HCT116 (cell line): ENCODE measurements at regions not wholly inside any gene's neighbourhood (a gene's known extent, or its start where the extent isn't known, plus 50 kb on each side); places are given as distances from the start of the nearest gene placed in this dataset.

Experiments used
- ATAC-seq: fragments of 200-7000 bp; cut with Tn5 transposase; 2 replicates; pipeline ENCODE4 v1.9.1; 2020; ENCODE audit warnings: mild to moderate bottlenecking, moderate library complexity
- BruUV-seq: library from RNA; stranded (reverse); fragments of 400-500 nt; replicated peaks from 2 replicates; lab custom pipeline; 2021; lab: Mats Ljungman, UMichigan
- CTCF ChIA-PET: fragments of 300-600 bp; sonication (Branson Sonifier 250); formaldehyde crosslinking; loops from one replicate; lab custom pipeline; 2021; ENCODE audit warnings: antibody characterized with exemption; lab: Charles Lee
- POLR2A ChIA-PET: fragments of 300-600, 350-600 bp; sonication (Branson Sonifier 250); formaldehyde crosslinking; loops from one replicate; lab custom pipeline; 2021; ENCODE audit warnings: antibody characterized with exemption; lab: Charles Lee
- RAD21 ChIA-PET, 2 experiments: fragments of 300-600 bp; sonication (Branson Sonifier 250); formaldehyde crosslinking; loops; one replicate each; lab custom pipeline; 2023; ENCODE audit warnings: low total read pairs in 2 of 2; ENCODE audit not compliant: uncharacterized antibody in 2 of 2, unreplicated experiment in 2 of 2, low non-redundant PET in 1 of 2; lab: Charles Lee
- DNase-seq: peaks from one replicate; pipeline ENCODE4 v3.0.0-alpha.2; 2010; ENCODE audit warnings: low read depth, low spot score
- H2AFZ ChIP-seq: fragments of 200-600 bp; shearing (Covaris generic), sonication (generic); 2 replicates; pipeline ENCODE4 v1.6.1; 2017; ENCODE audit warnings: low read depth, mixed run types, mixed read lengths, antibody characterized with exemption, low read length; ENCODE audit not compliant: poor library complexity, severe bottlenecking
- H3K27ac ChIP-seq: 2 replicates; pipeline ENCODE4 v1.5.1; 2012; ENCODE audit warnings: low read depth, low read length
- H3K27me3 ChIP-seq: fragments of 200-600 bp; sonication (generic); 2 replicates; pipeline ENCODE4 v1.6.1; 2016; ENCODE audit warnings: mixed run types, low read length, mixed read lengths; ENCODE audit not compliant: insufficient read depth
- H3K36me3 ChIP-seq, 2 experiments: fragments of 200-500 bp in 1 of 2; fragments of 200-600 bp in 1 of 2; sonication (Bioruptor generic) in 1 of 2; sonication (generic) in 1 of 2; 2 replicates each; pipeline versions ENCODE4 v1.5.1 to v1.6.1; 2014 to 2016; ENCODE audit warnings: low read length in 2 of 2, inconsistent platforms in 1 of 2, mixed read lengths in 1 of 2, mixed run types in 1 of 2; ENCODE audit not compliant: insufficient read depth in 2 of 2, control insufficient read depth in 1 of 2
- H3K4me1 ChIP-seq, 2 experiments: fragments of 200-600 bp in 1 of 2; sonication (generic) in 1 of 2; 2 replicates each; pipeline versions ENCODE4 v1.5.1 to v1.6.1; 2012 to 2017; ENCODE audit warnings: low read length in 2 of 2, inconsistent platforms in 1 of 2, mild to moderate bottlenecking in 1 of 2, mixed read lengths in 1 of 2, mixed run types in 1 of 2, moderate library complexity in 1 of 2; ENCODE audit not compliant: insufficient read depth in 2 of 2, control insufficient read depth in 1 of 2
- H3K4me2 ChIP-seq: fragments of 200-600 bp; sonication (generic); 2 replicates; pipeline ENCODE4 v1.6.1; 2017; ENCODE audit warnings: mixed run types, low read length, mixed read lengths
- H3K4me3 ChIP-seq, 2 experiments: fragments of 200-600 bp in 1 of 2; sonication (generic) in 1 of 2; replicated peaks in 1 of 2; 2 replicates each; pipeline ENCODE4 v1.5.1; 2011 to 2016; ENCODE audit warnings: low read length in 2 of 2, control low read depth in 1 of 2, low read depth in 1 of 2, mild to moderate bottlenecking in 1 of 2, mixed read lengths in 1 of 2, mixed run types in 1 of 2
- H3K79me2 ChIP-seq: fragments of 200-600 bp; sonication (generic); 2 replicates; pipeline ENCODE4 v1.6.1; 2017; ENCODE audit warnings: mild to moderate bottlenecking, mixed run types, low read length, moderate library complexity, mixed read lengths; ENCODE audit not compliant: insufficient read depth
- H3K9ac ChIP-seq: fragments of 200-600 bp; sonication (generic); 2 replicates; pipeline ENCODE4 v1.6.1; 2016; ENCODE audit warnings: low read length, mixed read lengths
- H3K9me2 ChIP-seq: fragments of 200-600 bp; sonication (generic), shearing (Covaris generic); 2 replicates; pipeline ENCODE4 v1.6.1; 2017; ENCODE audit warnings: mixed run types, mild to moderate bottlenecking, moderate library complexity; ENCODE audit not compliant: insufficient read depth
- H3K9me3 ChIP-seq, 2 experiments: fragments of 200-500 bp in 1 of 2; fragments of 200-600 bp in 1 of 2; sonication (Bioruptor generic) in 1 of 2; sonication (generic) in 1 of 2; 2 replicates each; pipeline ENCODE4 v1.6.1; 2014 to 2017; ENCODE audit warnings: low read length in 2 of 2, mixed read lengths in 2 of 2, inconsistent platforms in 1 of 2, low read depth in 1 of 2, mild to moderate bottlenecking in 1 of 2, mixed run types in 1 of 2, moderate library complexity in 1 of 2; ENCODE audit not compliant: control insufficient read depth in 1 of 2, insufficient read depth in 1 of 2
- H4K20me1 ChIP-seq: fragments of 200-600 bp; sonication (generic), shearing (Covaris generic); 2 replicates; pipeline ENCODE4 v1.6.1; 2017; ENCODE audit warnings: mixed run types, mild to moderate bottlenecking, moderate library complexity; ENCODE audit not compliant: insufficient read depth
- CBX3 ChIP-seq: IDR thresholded peaks from 2 replicates; pipeline ENCODE4 v1.6.1; 2012; ENCODE audit warnings: low read depth
- CEBPB ChIP-seq: IDR thresholded peaks from 2 replicates; pipeline ENCODE4 v1.6.1; 2012; ENCODE audit warnings: low read depth
- EGR1 ChIP-seq: IDR thresholded peaks from 2 replicates; pipeline ENCODE4 v1.6.1; 2012; ENCODE audit warnings: low read depth
- ELF1 ChIP-seq: IDR thresholded peaks from 2 replicates; pipeline ENCODE4 v1.6.1; 2012; ENCODE audit warnings: low read depth, borderline replicate concordance
- EZH2 ChIP-seq: fragments of 200-600 bp; sonication (generic); IDR thresholded peaks from 2 replicates; pipeline ENCODE4 v1.6.1; 2017; ENCODE audit warnings: antibody characterized with exemption, mixed run types
- EZH2phosphoT487 ChIP-seq: fragments of 200-600 bp; IDR thresholded peaks from 2 replicates; pipeline ENCODE4 v1.6.1; 2018; ENCODE audit warnings: antibody characterized with exemption, borderline replicate concordance
- FOSL1 ChIP-seq: IDR thresholded peaks from 2 replicates; pipeline ENCODE4 v1.6.1; 2012; ENCODE audit warnings: low read depth
- JUND ChIP-seq: IDR thresholded peaks from 2 replicates; pipeline ENCODE4 v1.6.1; 2012
- POLR2A ChIP-seq: IDR thresholded peaks from 2 replicates; pipeline ENCODE4 v1.7.0; 2011; ENCODE audit warnings: borderline replicate concordance; ENCODE audit not compliant: insufficient read depth, insufficient read length; ENCODE audit errors: extremely low read depth
- POLR2AphosphoS5 ChIP-seq: IDR thresholded peaks from 2 replicates; pipeline ENCODE4 v1.6.1; 2011; ENCODE audit warnings: mild to moderate bottlenecking, low read depth, low read length, moderate library complexity
- RAD21 ChIP-seq: IDR thresholded peaks from 2 replicates; pipeline ENCODE4 v1.6.1; 2012; ENCODE audit warnings: low read depth, mild to moderate bottlenecking
- SIN3A ChIP-seq: IDR thresholded peaks from 2 replicates; pipeline ENCODE4 v1.6.1; 2012; ENCODE audit warnings: low read depth
- SP1 ChIP-seq: IDR thresholded peaks from 2 replicates; pipeline ENCODE4 v1.6.1; 2012; ENCODE audit warnings: low read depth
- SRF ChIP-seq: IDR thresholded peaks from 2 replicates; pipeline ENCODE4 v1.6.1; 2012; ENCODE audit warnings: low read depth
- YY1 ChIP-seq: IDR thresholded peaks from 2 replicates; pipeline ENCODE4 v1.6.1; 2011; ENCODE audit warnings: low read length, low read depth, moderate library complexity, mild to moderate bottlenecking; ENCODE audit not compliant: insufficient replicate concordance; ENCODE audit errors: extremely low read depth
- ZFX ChIP-seq: fragments of 450-650 bp; IDR thresholded peaks from 2 replicates; pipeline ENCODE4 v1.6.1; 2017
- ZNF274 ChIP-seq: fragments of 200-500 bp; sonication (Bioruptor generic); IDR thresholded peaks from 2 replicates; pipeline ENCODE4 v1.6.1; 2014; ENCODE audit warnings: mild to moderate bottlenecking, low read depth, low read length, inconsistent platforms
- intact Hi-C: fragments of 100-400 bp; cut with micrococcal nuclease; formaldehyde crosslinking; loops from 2 replicates; pipeline ENCODE4 v1.10.0; 2022
- TF ChIP-seq, protein P1 (sequence below): IDR thresholded peaks from 2 replicates; pipeline ENCODE4 v1.6.1; 2012; ENCODE audit warnings: low read depth
- TF ChIP-seq, protein P2 (sequence below), 3 experiments: fragments of 200-600 bp in 1 of 3; sonication (generic) in 1 of 3; IDR thresholded peaks in 2 of 3; conservative IDR thresholded peaks in 1 of 3; 2 replicates each; pipeline ENCODE4 v1.5.1; 2012 to 2017; ENCODE audit warnings: low read depth in 2 of 3, low read length in 2 of 3, antibody characterized with exemption in 1 of 3, borderline replicate concordance in 1 of 3, control low read depth in 1 of 3, mild to moderate bottlenecking in 1 of 3, mixed read lengths in 1 of 3, mixed run types in 1 of 3, moderate library complexity in 1 of 3; ENCODE audit not compliant: insufficient read depth in 1 of 3

DNA sequence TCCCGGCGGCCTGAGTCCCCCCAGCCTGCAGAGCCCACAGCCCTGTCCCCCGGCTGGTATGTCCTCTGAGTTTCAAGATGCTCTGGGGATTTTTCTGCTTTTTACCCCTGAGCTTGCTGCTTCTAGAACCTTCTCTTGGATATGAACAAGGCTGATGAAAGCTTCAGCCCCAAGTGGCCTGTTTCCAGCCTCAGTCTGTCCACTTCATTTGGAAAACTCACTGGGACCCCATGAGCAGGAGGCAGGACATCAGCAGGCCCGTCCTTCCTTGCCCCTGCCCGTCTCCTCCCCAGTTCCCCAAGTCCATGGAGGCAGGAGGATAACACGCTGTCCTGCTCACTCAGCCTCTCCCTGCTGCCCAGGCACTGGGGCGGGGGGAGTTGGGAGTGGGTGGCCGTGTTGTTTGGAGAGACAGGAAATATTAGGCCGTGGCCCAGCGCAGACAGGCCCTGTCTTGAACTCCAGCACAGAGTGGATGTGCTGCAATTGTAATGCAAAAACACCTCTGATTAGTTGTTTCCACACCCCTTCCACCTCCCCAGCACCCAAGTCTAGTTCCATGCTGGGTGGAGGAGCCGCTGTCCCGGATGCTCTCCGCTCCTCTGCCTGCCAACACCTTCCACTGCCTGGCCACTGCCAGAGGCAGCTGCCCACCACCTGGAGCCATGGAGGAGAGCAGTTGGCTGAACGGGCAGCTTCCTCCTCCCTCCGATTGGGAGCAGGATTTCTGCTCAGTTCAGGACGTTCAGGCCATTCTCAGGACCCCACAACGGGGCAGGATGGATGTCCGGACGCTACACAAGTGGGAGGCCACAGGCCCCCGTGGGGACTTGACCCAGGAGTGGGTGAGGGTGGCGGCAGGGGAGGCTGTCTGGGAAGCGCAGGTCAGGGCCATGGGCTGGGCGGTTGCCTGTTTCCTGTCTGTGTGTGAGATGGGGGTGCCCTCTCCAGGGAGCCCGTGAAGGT, 216.9 kb upstream of the GSE1 start:
- CTCF ChIA-PET: interaction anchor here (0.9 to 5.1 kb wide), 18 partner anchors 15 to 324 kb away, joined by 3 to 43 read pairs (median 4); no protein-coding TSS in a partner anchor
- peak overlapping the region; percentile 55 for H3K27ac ChIP-seq
- no peak for TF ChIP-seq ZFX
- TF ChIP-seq, protein P1, sequence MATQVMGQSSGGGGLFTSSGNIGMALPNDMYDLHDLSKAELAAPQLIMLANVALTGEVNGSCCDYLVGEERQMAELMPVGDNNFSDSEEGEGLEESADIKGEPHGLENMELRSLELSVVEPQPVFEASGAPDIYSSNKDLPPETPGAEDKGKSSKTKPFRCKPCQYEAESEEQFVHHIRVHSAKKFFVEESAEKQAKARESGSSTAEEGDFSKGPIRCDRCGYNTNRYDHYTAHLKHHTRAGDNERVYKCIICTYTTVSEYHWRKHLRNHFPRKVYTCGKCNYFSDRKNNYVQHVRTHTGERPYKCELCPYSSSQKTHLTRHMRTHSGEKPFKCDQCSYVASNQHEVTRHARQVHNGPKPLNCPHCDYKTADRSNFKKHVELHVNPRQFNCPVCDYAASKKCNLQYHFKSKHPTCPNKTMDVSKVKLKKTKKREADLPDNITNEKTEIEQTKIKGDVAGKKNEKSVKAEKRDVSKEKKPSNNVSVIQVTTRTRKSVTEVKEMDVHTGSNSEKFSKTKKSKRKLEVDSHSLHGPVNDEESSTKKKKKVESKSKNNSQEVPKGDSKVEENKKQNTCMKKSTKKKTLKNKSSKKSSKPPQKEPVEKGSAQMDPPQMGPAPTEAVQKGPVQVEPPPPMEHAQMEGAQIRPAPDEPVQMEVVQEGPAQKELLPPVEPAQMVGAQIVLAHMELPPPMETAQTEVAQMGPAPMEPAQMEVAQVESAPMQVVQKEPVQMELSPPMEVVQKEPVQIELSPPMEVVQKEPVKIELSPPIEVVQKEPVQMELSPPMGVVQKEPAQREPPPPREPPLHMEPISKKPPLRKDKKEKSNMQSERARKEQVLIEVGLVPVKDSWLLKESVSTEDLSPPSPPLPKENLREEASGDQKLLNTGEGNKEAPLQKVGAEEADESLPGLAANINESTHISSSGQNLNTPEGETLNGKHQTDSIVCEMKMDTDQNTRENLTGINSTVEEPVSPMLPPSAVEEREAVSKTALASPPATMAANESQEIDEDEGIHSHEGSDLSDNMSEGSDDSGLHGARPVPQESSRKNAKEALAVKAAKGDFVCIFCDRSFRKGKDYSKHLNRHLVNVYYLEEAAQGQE: no peak
- TF ChIP-seq CEBPB: no peak
- no peak for TF ChIP-seq CBX3
- no peak for TF ChIP-seq POLR2AphosphoS5
- no peak for TF ChIP-seq YY1
- TF ChIP-seq POLR2A: no peak
- no peak for TF ChIP-seq EZH2phosphoT487
- no peak for TF ChIP-seq EGR1
- no peak for TF ChIP-seq JUND
- no peak for TF ChIP-seq SRF
- TF ChIP-seq EZH2: no peak
- no peak for TF ChIP-seq ZNF274
- no peak for TF ChIP-seq ELF1
- no peak for TF ChIP-seq SP1
- no peak for TF ChIP-seq FOSL1
- no peak for TF ChIP-seq RAD21
- no peak for TF ChIP-seq SIN3A
- TF ChIP-seq, protein P2, sequence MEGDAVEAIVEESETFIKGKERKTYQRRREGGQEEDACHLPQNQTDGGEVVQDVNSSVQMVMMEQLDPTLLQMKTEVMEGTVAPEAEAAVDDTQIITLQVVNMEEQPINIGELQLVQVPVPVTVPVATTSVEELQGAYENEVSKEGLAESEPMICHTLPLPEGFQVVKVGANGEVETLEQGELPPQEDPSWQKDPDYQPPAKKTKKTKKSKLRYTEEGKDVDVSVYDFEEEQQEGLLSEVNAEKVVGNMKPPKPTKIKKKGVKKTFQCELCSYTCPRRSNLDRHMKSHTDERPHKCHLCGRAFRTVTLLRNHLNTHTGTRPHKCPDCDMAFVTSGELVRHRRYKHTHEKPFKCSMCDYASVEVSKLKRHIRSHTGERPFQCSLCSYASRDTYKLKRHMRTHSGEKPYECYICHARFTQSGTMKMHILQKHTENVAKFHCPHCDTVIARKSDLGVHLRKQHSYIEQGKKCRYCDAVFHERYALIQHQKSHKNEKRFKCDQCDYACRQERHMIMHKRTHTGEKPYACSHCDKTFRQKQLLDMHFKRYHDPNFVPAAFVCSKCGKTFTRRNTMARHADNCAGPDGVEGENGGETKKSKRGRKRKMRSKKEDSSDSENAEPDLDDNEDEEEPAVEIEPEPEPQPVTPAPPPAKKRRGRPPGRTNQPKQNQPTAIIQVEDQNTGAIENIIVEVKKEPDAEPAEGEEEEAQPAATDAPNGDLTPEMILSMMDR (IDR thresholded peaks at IDR 0.05 in 2 of 3, conservative IDR thresholded peaks at IDR 0.05 in 1 of 3; ENCODE audit: borderline replicate concordance in 1 of 3, insufficient read depth in 1 of 3, low read depth in 2 of 3, low read length in 2 of 3): no peak
- no peak overlapping the region for H3K4me3 ChIP-seq
- intact Hi-C loops: loop anchor here (1.0 to 10.0 kb wide), 3 partner anchors 94 to 281 kb away; partner anchors contain the start of gene CIBAR2
- no peaks in the 10 kb centered on the region for H4K20me1 ChIP-seq
- H3K79me2 ChIP-seq: no peaks in the 10 kb centered on the region
- H2AFZ ChIP-seq: no peak overlapping the region
- ATAC-seq: no peak
- no peak for DNase-seq
- POLR2A ChIA-PET: interaction anchor here (1.1 kb wide), 1 partner anchor 90 kb away, joined by 3 read pairs; no protein-coding TSS in a partner anchor
- peaks cover 44 to 59% of the 10 kb centered on the region in 2 experiments for H3K4me1 ChIP-seq
- H3K9me2 ChIP-seq: no peaks in the 10 kb centered on the region
- no peaks in the 10 kb centered on the region for H3K27me3 ChIP-seq
- RAD21 ChIA-PET: interaction anchor here (0.7 to 1.5 kb wide), 5 partner anchors 20 to 214 kb away, joined by 3 to 5 read pairs (median 3); no protein-coding TSS in a partner anchor
- no peaks in the 10 kb centered on the region for H3K36me3 ChIP-seq
- BruUV-seq: no TSS peak
- H3K9me3 ChIP-seq: peaks cover 0 to 10% of the 10 kb centered on the region in 2 experiments; a peak in 1 of 4 replicates
- 0 out of 2 replicates have a peak overlapping the region, but pooled peaks have one; percentile 2 for H3K9ac ChIP-seq
- H3K4me2 ChIP-seq: peak overlapping the region; percentile 62
